LNCAP (cell line): ENCODE measurements at regions not wholly inside any gene's neighbourhood (a gene's known extent, or its start where the extent isn't known, plus 50 kb on each side); places are given as distances from the start of the nearest gene placed in this dataset.

Experiments
- TF ChIP-seq, protein P1 (sequence below): fragments of 450-650 bp; IDR thresholded peaks from 2 replicates; pipeline ENCODE4 v1.5.1; 2017; ENCODE audit warnings: mild to moderate bottlenecking

GRCh38 chr9:81427870-81428269, 261.5 kb downstream of the TLE1 start:
- TF ChIP-seq, protein P1, sequence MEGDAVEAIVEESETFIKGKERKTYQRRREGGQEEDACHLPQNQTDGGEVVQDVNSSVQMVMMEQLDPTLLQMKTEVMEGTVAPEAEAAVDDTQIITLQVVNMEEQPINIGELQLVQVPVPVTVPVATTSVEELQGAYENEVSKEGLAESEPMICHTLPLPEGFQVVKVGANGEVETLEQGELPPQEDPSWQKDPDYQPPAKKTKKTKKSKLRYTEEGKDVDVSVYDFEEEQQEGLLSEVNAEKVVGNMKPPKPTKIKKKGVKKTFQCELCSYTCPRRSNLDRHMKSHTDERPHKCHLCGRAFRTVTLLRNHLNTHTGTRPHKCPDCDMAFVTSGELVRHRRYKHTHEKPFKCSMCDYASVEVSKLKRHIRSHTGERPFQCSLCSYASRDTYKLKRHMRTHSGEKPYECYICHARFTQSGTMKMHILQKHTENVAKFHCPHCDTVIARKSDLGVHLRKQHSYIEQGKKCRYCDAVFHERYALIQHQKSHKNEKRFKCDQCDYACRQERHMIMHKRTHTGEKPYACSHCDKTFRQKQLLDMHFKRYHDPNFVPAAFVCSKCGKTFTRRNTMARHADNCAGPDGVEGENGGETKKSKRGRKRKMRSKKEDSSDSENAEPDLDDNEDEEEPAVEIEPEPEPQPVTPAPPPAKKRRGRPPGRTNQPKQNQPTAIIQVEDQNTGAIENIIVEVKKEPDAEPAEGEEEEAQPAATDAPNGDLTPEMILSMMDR, result no peak

DNA sequence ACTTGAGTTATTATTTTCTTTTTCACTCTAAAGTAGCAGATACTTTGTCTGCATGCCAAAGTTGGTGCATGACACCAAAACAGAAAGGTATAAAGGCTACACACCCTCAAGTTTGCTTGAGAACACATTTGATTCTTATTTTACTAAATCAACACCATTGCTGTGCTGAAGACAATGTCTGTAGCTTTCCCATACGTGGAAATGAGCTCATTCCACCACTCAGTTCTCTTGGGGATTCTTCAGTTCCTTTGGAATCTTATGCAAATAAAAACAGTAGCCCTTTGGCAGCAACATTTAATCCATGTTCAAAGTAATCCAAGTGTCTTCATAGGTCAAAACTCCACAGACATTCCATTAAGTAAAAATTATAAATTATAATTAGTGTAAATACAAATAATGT, 264.9 kb downstream of the TLE1 start:
- TF ChIP-seq, protein P1, result no peak

DNA sequence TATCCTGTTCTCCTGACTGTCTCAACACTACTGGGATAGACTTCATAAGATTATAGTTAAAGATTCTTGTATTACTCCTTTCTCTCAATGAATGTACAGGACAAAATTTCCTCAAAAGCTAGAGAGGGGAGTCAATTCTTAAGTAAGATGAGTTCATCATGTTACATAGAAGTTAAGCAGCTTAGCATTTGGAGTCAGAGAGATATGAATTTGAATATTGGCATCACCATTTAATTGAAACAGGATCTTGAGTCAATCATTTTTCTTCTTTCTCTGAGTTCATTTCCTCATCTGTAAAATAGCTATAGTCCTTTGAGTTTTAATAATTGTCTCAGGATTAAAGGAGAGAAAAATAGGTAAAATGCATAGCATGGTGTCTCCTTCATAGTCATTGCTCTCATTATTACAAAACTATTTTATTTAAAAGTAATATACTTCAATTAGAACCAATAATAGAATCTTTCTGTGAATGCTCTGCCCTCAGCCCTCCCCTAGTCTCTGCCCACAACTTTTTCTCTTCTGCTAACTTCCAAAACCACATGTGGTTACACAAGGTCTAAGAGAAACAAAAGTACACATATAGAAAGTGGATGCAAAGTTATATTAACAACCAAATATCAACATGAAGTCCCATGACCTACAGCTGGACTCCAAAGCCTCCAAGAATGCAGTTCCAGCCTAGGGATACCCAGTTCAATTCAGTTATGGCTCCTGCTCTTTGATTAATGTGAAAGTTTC, 265.6 kb downstream of the TLE1 start:
- TF ChIP-seq, protein P1, result no peak

DNA sequence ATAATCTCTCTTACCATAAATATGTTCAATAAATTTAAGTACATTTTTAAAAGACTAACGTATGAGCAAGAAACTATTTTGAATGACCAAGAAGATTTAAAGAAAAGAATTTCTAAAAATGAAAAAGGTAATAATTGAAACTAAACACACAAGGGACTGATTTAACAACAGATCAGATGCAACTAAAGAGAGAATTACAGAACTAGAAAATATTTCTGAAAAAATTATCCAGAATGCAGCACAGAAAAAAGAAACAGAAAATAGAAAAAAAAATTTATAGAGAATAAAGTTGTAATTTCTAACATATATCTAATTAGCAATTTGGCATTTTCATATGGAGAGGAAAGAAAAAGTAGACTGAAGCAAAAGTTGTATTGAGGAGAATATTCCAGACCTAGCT, 269.3 kb downstream of the TLE1 start:
- TF ChIP-seq, protein P1, result no peak

GRCh38 chr9:81417941-81418340, 271.4 kb downstream of the TLE1 start:
- TF ChIP-seq, protein P1, result no peak

DNA sequence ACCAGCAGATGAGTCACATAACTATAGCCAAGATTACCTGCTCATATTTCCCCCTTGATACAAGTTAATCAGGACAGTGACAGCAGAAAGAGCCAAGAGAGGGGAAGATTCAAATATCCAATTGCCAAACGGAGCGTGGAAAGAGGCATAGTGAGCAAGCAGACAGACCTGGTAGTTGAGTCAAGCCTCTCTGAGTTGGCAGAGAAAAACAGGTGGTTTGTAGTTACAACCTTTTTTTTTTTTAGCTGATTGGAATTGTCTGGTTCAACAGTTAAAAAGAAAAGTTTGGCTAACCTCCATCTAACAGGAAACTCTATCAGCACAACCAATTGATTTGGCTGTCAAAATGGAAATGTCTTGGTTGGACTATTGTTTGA, 272.1 kb downstream of the TLE1 start:
- TF ChIP-seq, protein P1, result no peak

DNA sequence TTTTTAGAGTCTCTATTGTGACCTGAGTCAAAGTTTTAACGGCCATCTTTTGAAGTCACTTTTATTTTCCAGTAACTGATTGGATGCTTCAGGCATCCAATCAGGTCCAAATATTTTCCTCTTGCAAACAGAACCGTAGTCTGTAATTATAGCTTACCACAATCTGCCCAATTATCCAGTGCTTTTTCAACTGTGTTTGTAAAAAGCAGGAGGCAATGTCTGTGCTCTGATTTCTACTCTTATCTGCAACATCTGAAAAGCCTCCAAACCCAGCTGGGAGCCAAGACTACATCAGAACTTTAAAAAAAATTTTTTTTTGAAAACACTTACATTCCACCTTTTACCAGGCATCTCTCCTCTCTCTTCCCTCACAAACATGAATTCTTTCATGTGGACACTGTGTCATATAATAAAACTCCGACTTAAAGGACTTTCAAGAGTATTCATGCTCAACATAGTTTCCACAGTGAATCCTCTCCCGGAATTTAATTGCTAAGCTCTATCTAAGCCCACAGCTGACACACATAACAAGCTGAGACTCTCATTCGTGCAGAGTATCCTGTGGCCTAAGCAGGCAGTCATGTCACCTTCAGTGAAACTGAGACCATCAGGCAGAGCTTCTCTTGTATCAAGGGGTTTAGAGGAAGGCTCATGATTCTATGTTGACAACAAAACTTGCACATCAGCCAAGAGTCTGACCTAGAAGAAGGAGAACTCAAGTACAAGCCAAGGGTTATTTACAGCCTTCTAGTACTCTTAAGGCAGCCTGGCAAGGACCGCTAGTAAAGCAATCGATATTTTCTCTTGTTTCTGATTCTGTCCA, 272.7 kb downstream of the TLE1 start:
- TF ChIP-seq, protein P1, result no peak
